HG03135 (cell line): ENCODE measurements at regions not wholly inside any gene's neighbourhood (a gene's known extent, or its start where the extent isn't known, plus 50 kb on each side); places are given as distances from the start of the nearest gene placed in this dataset.

Source experiments
- ATAC-seq: cut with Tn5 transposase; IDR thresholded peaks from one replicate; pipeline ENCODE4 v1.9.1; 2021; ENCODE audit warnings: mild to moderate bottlenecking, moderate library complexity; ENCODE audit not compliant: unreplicated experiment

- ATAC-seq = no peak
These were observed 134.5 kb downstream of the URB2 start for GRCh38 chr1:229760478-229760996.

- ATAC-seq = no peak
These were observed 136.8 kb downstream of the URB2 start for GRCh38 chr1:229762891-229763290.

- no peak for ATAC-seq
These were observed 142.2 kb downstream of the URB2 start for GRCh38 chr1:229768232-229768631.

GRCh38 chr1:229769006-229769405 is 143.0 kb downstream of the URB2 start:
- no peak for ATAC-seq

- no peak for ATAC-seq
These were observed 143.8 kb downstream of the URB2 start for GRCh38 chr1:229769809-229770208.

GRCh38 chr1:229778794-229779193 is 152.7 kb downstream of the URB2 start:
- no peak for ATAC-seq

GRCh38 chr1:229781453-229781852 is 155.4 kb downstream of the URB2 start:
- no peak for ATAC-seq

GRCh38 chr1:229782469-229782868 is 156.4 kb downstream of the URB2 start:
- no peak for ATAC-seq

- ATAC-seq = no peak
These were observed 158.8 kb downstream of the URB2 start for GRCh38 chr1:229784834-229785233.

GRCh38 chr1:229786974-229787610 is 161.0 kb downstream of the URB2 start:
- ATAC-seq = no peak

- ATAC-seq = no peak
These were observed 162.0 kb downstream of the URB2 start for GRCh38 chr1:229788004-229788403.

- ATAC-seq = no peak
These were observed 166.2 kb downstream of the URB2 start for GRCh38 chr1:229792012-229792975.

- ATAC-seq = no peak
These were observed 167.4 kb downstream of the URB2 start for GRCh38 chr1:229793488-229793887.

- ATAC-seq = no peak
These were observed 172.5 kb downstream of the URB2 start for GRCh38 chr1:229798558-229798957.

- ATAC-seq = no peak
These were observed 177.7 kb downstream of the URB2 start for GRCh38 chr1:229803626-229804217.

- ATAC-seq = no peak
These were observed 182.2 kb downstream of the URB2 start for GRCh38 chr1:229808272-229808671.

- ATAC-seq = no peak
These were observed 184.1 kb downstream of the URB2 start for GRCh38 chr1:229810140-229810539.

- no peak for ATAC-seq
These were observed 184.9 kb downstream of the URB2 start for GRCh38 chr1:229810961-229811360.

- ATAC-seq = no peak
These were observed 186.1 kb downstream of the URB2 start for GRCh38 chr1:229812148-229812547.

- ATAC-seq = no peak
These were observed 186.6 kb downstream of the URB2 start for GRCh38 chr1:229812693-229813092.

- no peak for ATAC-seq
These were observed 189.0 kb downstream of the URB2 start for GRCh38 chr1:229815076-229815475.

- no peak for ATAC-seq
These were observed 189.9 kb downstream of the URB2 start for GRCh38 chr1:229815961-229816360.
